T-cell (primary cell): ENCODE measurements at regions not wholly inside any gene's neighbourhood (a gene's known extent, or its start where the extent isn't known, plus 50 kb on each side); places are given as distances from the start of the nearest gene placed in this dataset.

ENCODE experiments used
- ATAC-seq, 4 experiments: fragments of 200-7000 bp in 3 of 4; fragments of 150-1000 bp in 1 of 4; cut with Tn5 transposase; replicated peaks in 1 of 4; 1 replicate in 3 of 4; 2 replicates in 1 of 4; pipeline ENCODE4 v1.10.0; 2021; ENCODE audit warnings: moderate library complexity in 3 of 4, mild to moderate bottlenecking in 2 of 4, moderate number of reproducible peaks in 1 of 4
- CTCF ChIA-PET, 2 donors: fragments of 300-600 bp; sonication (Branson Sonifier 250); formaldehyde crosslinking; loops; one replicate each; lab custom pipeline; 2022; ENCODE audit warnings: antibody characterized with exemption in 2 of 2; lab: Charles Lee
- POLR2A ChIA-PET, 2 donors: fragments of 300-600 bp; sonication (Branson Sonifier 250); formaldehyde crosslinking; loops; one replicate each; lab custom pipeline; 2022; ENCODE audit warnings: antibody characterized with exemption in 2 of 2; lab: Charles Lee
- DNase-seq, 35 experiments: peaks; one replicate each; pipeline versions ENCODE4 v3.0.0 to v3.0.0-alpha.2; 2013 to 2023
- H3K27ac ChIP-seq: one replicate; pipeline ENCODE4 v1.5.1; 2013; ENCODE audit warnings: low read length
- H3K27me3 ChIP-seq, 2 experiments: replicated peaks in 1 of 2; 1 replicate in 1 of 2; 2 replicates in 1 of 2; pipeline versions ENCODE4 v1.6.1 to v1.7.0; 2013; ENCODE audit warnings: low read length in 1 of 2, mixed read lengths in 1 of 2; ENCODE audit not compliant: control insufficient read depth in 2 of 2, insufficient read depth in 2 of 2; ENCODE audit errors: extremely low read depth in 1 of 2
- H3K36me3 ChIP-seq, 2 donors: 1 replicate in 1 of 2; 2 replicates in 1 of 2; pipeline versions ENCODE4 v1.6.1 to v1.7.0; 2013; ENCODE audit warnings: low read length in 1 of 2; ENCODE audit not compliant: control insufficient read depth in 2 of 2, insufficient read depth in 1 of 2; ENCODE audit errors: extremely low read depth in 1 of 2
- H3K4me1 ChIP-seq, 2 experiments: 1 replicate in 1 of 2; 2 replicates in 1 of 2; pipeline versions ENCODE4 v1.6.1 to v1.7.0; 2013; ENCODE audit warnings: low read length in 2 of 2, mixed read lengths in 1 of 2; ENCODE audit not compliant: insufficient read depth in 2 of 2, control insufficient read depth in 1 of 2; ENCODE audit errors: extremely low read depth in 1 of 2
- H3K4me3 ChIP-seq, 2 donors: 1 replicate in 1 of 2; 2 replicates in 1 of 2; pipeline versions ENCODE4 v1.5.1 to v1.7.0; 2013; ENCODE audit warnings: mild to moderate bottlenecking in 2 of 2, low read length in 1 of 2, moderate library complexity in 1 of 2; ENCODE audit not compliant: control insufficient read depth in 1 of 2; ENCODE audit errors: extremely low read depth in 1 of 2
- H3K9me3 ChIP-seq: 2 replicates; pipeline ENCODE4 v1.7.0; 2013
- H3K27ac Mint-ChIP-seq, 2 donors: one replicate each; pipeline ENCODE4 v1.8.0; 2020 to 2021; ENCODE audit warnings: mild to moderate bottlenecking in 2 of 2, mixed read lengths in 2 of 2
- H3K27me3 Mint-ChIP-seq, 2 donors: one replicate each; pipeline ENCODE4 v1.8.0; 2021 to 2022; ENCODE audit warnings: mixed read lengths in 2 of 2
- H3K36me3 Mint-ChIP-seq: one replicate; pipeline ENCODE4 v1.8.0; 2021; ENCODE audit warnings: mixed read lengths
- H3K4me1 Mint-ChIP-seq, 3 donors: one replicate each; pipeline ENCODE4 v1.8.0; 2020 to 2022; ENCODE audit warnings: mixed read lengths in 3 of 3, mild to moderate bottlenecking in 1 of 3
- H3K4me3 Mint-ChIP-seq, 3 donors: one replicate each; pipeline ENCODE4 v1.8.0; 2020 to 2022; ENCODE audit warnings: mild to moderate bottlenecking in 3 of 3, mixed read lengths in 3 of 3, moderate library complexity in 3 of 3
- H3K9me3 Mint-ChIP-seq, 3 donors: one replicate each; pipeline ENCODE4 v1.8.0; 2020 to 2022; ENCODE audit warnings: mixed read lengths in 3 of 3
- WGBS: methylation state at CpG from one replicate; pipeline ENCODE4 v1.1.5; 2013; ENCODE audit warnings: missing lambda C conversion rate; ENCODE audit not compliant: insufficient coverage; 5-methylcytosine and 5-hydroxymethylcytosine counted together

GRCh38 chr1:30120245-30121000, 603.0 kb downstream of the MATN1 start:
- H3K4me1 Mint-ChIP-seq, result no peaks in the 10 kb centered on the region
- no peak overlapping the region for H3K27ac ChIP-seq
- H3K27ac Mint-ChIP-seq, result no peak overlapping the region
- ATAC-seq (no peak), DNase-seq (no peak)
- peaks cover 0 to 16% of the 10 kb centered on the region in 2 experiments for H3K27me3 ChIP-seq
- no peaks in the 10 kb centered on the region for H3K9me3 ChIP-seq
- no peaks in the 10 kb centered on the region for H3K36me3 Mint-ChIP-seq
- peaks cover 0 to 4% of the 10 kb centered on the region in 2 donors for H3K27me3 Mint-ChIP-seq
- H3K36me3 ChIP-seq, result no peaks in the 10 kb centered on the region
- H3K4me3 Mint-ChIP-seq, result no peak overlapping the region
- WGBS, result 84% methylated on average over 14 of the region's 16 CpGs
- no peaks in the 10 kb centered on the region for H3K4me1 ChIP-seq
- ChIA-PET POLR2A (no interaction called here), CTCF (no interaction called here)
- H3K4me3 ChIP-seq, result no peak overlapping the region
- H3K9me3 Mint-ChIP-seq, result no peaks in the 10 kb centered on the region

- peaks cover 0 to 12% of the 10 kb centered on the region in 2 experiments for H3K27me3 ChIP-seq
- no peaks in the 10 kb centered on the region for H3K9me3 ChIP-seq
- Mint-ChIP-seq H3K27ac (no peak overlapping the region), H3K27me3 (peaks cover 10 to 11% of the 10 kb centered on the region in 2 donors), H3K9me3 (no peaks in the 10 kb centered on the region), H3K4me3 (no peak overlapping the region), H3K36me3 (no peaks in the 10 kb centered on the region), H3K4me1 (no peaks in the 10 kb centered on the region)
- CTCF ChIA-PET, result no interaction called here
- POLR2A ChIA-PET, result no interaction called here
- no peaks in the 10 kb centered on the region for H3K4me1 ChIP-seq
- H3K4me3 ChIP-seq, result no peak overlapping the region
- no peak overlapping the region for H3K27ac ChIP-seq
- H3K36me3 ChIP-seq, result no peaks in the 10 kb centered on the region
- ATAC-seq (no peak), DNase-seq (no peak)
- 86% methylated on average over 2 of the region's 4 CpGs for WGBS
These were observed 605.7 kb downstream of the MATN1 start for GRCh38 chr1:30117685-30118084.

DNA sequence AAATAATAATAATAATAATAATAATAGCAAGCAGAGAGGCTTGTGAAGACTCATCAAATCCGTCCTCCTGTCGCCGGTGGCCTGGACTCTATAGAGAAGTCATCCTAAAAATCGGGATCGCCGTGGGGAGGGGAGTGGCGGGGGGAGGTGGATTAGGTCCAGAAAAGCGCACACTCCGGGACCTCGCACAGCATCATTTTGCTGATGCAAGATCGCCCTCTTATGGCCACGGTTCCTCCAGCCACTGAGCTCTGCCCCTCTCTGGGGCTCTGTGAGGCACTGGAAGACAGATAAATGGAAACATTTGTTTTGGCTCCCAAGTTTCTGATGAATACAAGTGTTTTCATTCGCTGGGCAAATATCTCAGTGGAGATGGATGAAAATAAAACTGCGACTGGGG, 612.0 kb downstream of the MATN1 start:
- DNase-seq (peak in 2 of 35 experiments; percentile 3 to 16), ATAC-seq (no peak)
- Histone ChIP-seq H3K27me3 (peaks cover 0 to 39% of the 10 kb centered on the region in 2 experiments), H3K4me3 (no peak overlapping the region), H3K9me3 (no peaks in the 10 kb centered on the region), H3K27ac (no peak overlapping the region), H3K4me1 (no peaks in the 10 kb centered on the region), H3K36me3 (no peaks in the 10 kb centered on the region)
- Mint-ChIP-seq H3K27me3 (peaks cover 45 to 49% of the 10 kb centered on the region in 2 donors), H3K27ac (no peak overlapping the region), H3K36me3 (no peaks in the 10 kb centered on the region), H3K4me1 (no peaks in the 10 kb centered on the region), H3K9me3 (no peaks in the 10 kb centered on the region), H3K4me3 (no peak overlapping the region)
- ChIA-PET CTCF (no interaction called here), POLR2A (no interaction called here)
- WGBS, result 7% methylated on average over 14 of the region's 14 CpGs

GRCh38 chr1:30110846-30111245, 612.5 kb downstream of the MATN1 start:
- ChIA-PET CTCF (no interaction called here), POLR2A (no interaction called here)
- H3K9me3 Mint-ChIP-seq, result no peaks in the 10 kb centered on the region
- Histone ChIP-seq H3K27me3 (peaks cover 0 to 36% of the 10 kb centered on the region in 2 experiments), H3K4me1 (no peaks in the 10 kb centered on the region), H3K27ac (no peak overlapping the region), H3K9me3 (no peaks in the 10 kb centered on the region), H3K36me3 (no peaks in the 10 kb centered on the region), H3K4me3 (no peak overlapping the region)
- H3K4me1 Mint-ChIP-seq, result no peaks in the 10 kb centered on the region
- ATAC-seq (no peak), DNase-seq (no peak)
- H3K4me3 Mint-ChIP-seq, result no peak overlapping the region
- WGBS, result 65% methylated on average over 7 of the region's 11 CpGs
- peaks cover 45 to 46% of the 10 kb centered on the region in 2 donors for H3K27me3 Mint-ChIP-seq
- H3K36me3 Mint-ChIP-seq, result no peaks in the 10 kb centered on the region
- no peak overlapping the region for H3K27ac Mint-ChIP-seq

DNA sequence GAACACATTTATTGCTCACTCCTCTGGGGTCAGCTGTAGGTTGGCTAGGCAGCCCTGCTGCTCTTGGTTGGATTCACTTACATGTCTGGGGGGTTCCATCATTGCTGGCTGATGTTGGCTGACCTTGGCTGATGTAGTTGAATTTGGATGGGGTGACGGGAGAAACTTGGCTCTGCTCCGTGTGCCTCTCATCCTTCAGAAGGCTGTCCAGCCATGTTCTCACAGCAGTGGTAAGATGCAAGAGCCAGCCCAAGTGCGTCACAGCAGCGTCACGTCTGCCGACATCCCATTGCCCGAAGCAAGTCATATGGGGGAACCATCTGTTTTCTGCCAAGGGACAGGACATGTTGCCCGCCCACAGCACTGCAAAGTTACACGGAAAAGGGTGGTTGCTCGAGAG, 613.5 kb downstream of the MATN1 start:
- no peak overlapping the region for H3K27ac ChIP-seq
- H3K27me3 Mint-ChIP-seq, result peaks cover 45 to 46% of the 10 kb centered on the region in 2 donors
- POLR2A ChIA-PET, result no interaction called here
- WGBS, result 83% methylated on average over 9 of the region's 10 CpGs
- H3K4me1 Mint-ChIP-seq, result no peaks in the 10 kb centered on the region
- H3K9me3 Mint-ChIP-seq, result no peaks in the 10 kb centered on the region
- H3K36me3 ChIP-seq, result no peaks in the 10 kb centered on the region
- no peak overlapping the region for H3K4me3 ChIP-seq
- no peak overlapping the region for H3K27ac Mint-ChIP-seq
- CTCF ChIA-PET, result no interaction called here
- no peak for DNase-seq
- H3K4me3 Mint-ChIP-seq, result no peak overlapping the region
- H3K9me3 ChIP-seq, result no peaks in the 10 kb centered on the region
- H3K36me3 Mint-ChIP-seq, result no peaks in the 10 kb centered on the region
- H3K27me3 ChIP-seq, result peaks cover 0 to 36% of the 10 kb centered on the region in 2 experiments
- H3K4me1 ChIP-seq, result no peaks in the 10 kb centered on the region
- no peak for ATAC-seq

GRCh38 chr1:30108186-30108585, 615.2 kb downstream of the MATN1 start:
- H3K27ac ChIP-seq, result no peak overlapping the region
- DNase-seq (no peak), ATAC-seq (no peak)
- WGBS, result 40% methylated on average over 1 of the region's 4 CpGs
- no peaks in the 10 kb centered on the region for H3K36me3 Mint-ChIP-seq
- H3K27ac Mint-ChIP-seq, result no peak overlapping the region
- no peaks in the 10 kb centered on the region for H3K36me3 ChIP-seq
- CTCF ChIA-PET, result no interaction called here
- no peak overlapping the region for H3K4me3 Mint-ChIP-seq
- peaks cover 0 to 32% of the 10 kb centered on the region in 2 experiments for H3K27me3 ChIP-seq
- POLR2A ChIA-PET, result no interaction called here
- H3K4me3 ChIP-seq, result no peak overlapping the region
- peaks cover 40 to 41% of the 10 kb centered on the region in 2 donors for H3K27me3 Mint-ChIP-seq
- no peaks in the 10 kb centered on the region for H3K4me1 ChIP-seq
- no peaks in the 10 kb centered on the region for H3K4me1 Mint-ChIP-seq
- H3K9me3 ChIP-seq, result no peaks in the 10 kb centered on the region
- H3K9me3 Mint-ChIP-seq, result no peaks in the 10 kb centered on the region
